ENCODE measurements at regions not wholly inside any gene's neighbourhood (a gene's known extent, or its start where the extent isn't known, plus 50 kb on each side); places are given as distances from the start of the nearest gene placed in this dataset.

DNA sequence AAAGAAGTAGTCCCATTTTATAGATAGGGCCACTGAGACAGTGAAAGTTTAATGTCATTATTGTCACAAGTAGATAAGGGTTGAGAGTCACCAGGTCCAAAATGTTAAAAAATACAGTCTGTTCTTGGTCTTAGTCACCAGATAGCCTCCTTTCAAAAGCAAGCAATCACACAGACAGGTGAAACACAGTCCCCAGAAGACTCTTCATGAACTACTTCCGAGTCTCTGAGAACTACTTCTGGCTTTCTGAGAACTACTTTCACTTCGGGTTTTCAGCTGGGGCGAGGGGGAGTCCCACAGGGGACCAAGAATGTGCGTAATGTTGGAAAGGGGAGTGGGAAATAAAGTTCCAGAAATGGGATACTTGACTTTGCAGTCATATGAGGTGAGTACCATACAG, 143.2 kb downstream of the HHIPL2 start:
- TF ChIP-seq, protein P1, sequence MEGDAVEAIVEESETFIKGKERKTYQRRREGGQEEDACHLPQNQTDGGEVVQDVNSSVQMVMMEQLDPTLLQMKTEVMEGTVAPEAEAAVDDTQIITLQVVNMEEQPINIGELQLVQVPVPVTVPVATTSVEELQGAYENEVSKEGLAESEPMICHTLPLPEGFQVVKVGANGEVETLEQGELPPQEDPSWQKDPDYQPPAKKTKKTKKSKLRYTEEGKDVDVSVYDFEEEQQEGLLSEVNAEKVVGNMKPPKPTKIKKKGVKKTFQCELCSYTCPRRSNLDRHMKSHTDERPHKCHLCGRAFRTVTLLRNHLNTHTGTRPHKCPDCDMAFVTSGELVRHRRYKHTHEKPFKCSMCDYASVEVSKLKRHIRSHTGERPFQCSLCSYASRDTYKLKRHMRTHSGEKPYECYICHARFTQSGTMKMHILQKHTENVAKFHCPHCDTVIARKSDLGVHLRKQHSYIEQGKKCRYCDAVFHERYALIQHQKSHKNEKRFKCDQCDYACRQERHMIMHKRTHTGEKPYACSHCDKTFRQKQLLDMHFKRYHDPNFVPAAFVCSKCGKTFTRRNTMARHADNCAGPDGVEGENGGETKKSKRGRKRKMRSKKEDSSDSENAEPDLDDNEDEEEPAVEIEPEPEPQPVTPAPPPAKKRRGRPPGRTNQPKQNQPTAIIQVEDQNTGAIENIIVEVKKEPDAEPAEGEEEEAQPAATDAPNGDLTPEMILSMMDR (IDR thresholded peaks at IDR 0.05), result no peak
- TF ChIP-seq POLR2A (IDR thresholded peaks at IDR 0.05) (no peak), EP300 (IDR thresholded peaks at IDR 0.05) (no peak)

Data from stomach (tissue), 4 donors.